NCI-H526 (cell line): ENCODE measurements at regions not wholly inside any gene's neighbourhood (a gene's known extent, or its start where the extent isn't known, plus 50 kb on each side); places are given as distances from the start of the nearest gene placed in this dataset.

Experiments
- DNase-seq, 2 experiments: peaks; one replicate each; lab custom pipeline; 2025; lab: John Stamatoyannopoulos, UW

GRCh38 chr9:86764221-86764624 is 183.1 kb downstream of the GAS1 start:
- DNase-seq = no peak

- DNase-seq = no peak
These were observed 183.5 kb downstream of the GAS1 start for GRCh38 chr9:86763791-86764190.

GRCh38 chr9:86757382-86757720 is 190.0 kb downstream of the GAS1 start:
- no peak for DNase-seq

- DNase-seq = no peak
These were observed 190.5 kb downstream of the GAS1 start for GRCh38 chr9:86756576-86757381.

GRCh38 chr9:86755561-86755941 is 191.8 kb downstream of the GAS1 start:
- DNase-seq = no peak

- no peak for DNase-seq
These were observed 192.4 kb downstream of the GAS1 start for GRCh38 chr9:86754581-86755560.

- DNase-seq = no peak
These were observed 193.5 kb downstream of the GAS1 start for GRCh38 chr9:86753836-86754235.

GRCh38 chr9:86752733-86753132 is 194.6 kb downstream of the GAS1 start:
- DNase-seq = no peak

GRCh38 chr9:86751956-86752355 is 195.3 kb downstream of the GAS1 start:
- DNase-seq = no peak

- DNase-seq = no peak
These were observed 196.1 kb downstream of the GAS1 start for GRCh38 chr9:86751207-86751606.

GRCh38 chr9:86749894-86750255 is 197.4 kb downstream of the GAS1 start:
- DNase-seq = peak; percentile 64 to 80

- DNase-seq = no peak
These were observed 198.0 kb downstream of the GAS1 start for GRCh38 chr9:86749161-86749893.

GRCh38 chr9:86747711-86748110 is 199.6 kb downstream of the GAS1 start:
- no peak for DNase-seq

GRCh38 chr9:86741311-86742208 is 205.7 kb downstream of the GAS1 start:
- no peak for DNase-seq

GRCh38 chr9:86735772-86736458 is 211.4 kb downstream of the GAS1 start:
- no peak for DNase-seq

GRCh38 chr9:86734771-86735170 is 212.5 kb downstream of the GAS1 start:
- no peak for DNase-seq

- no peak for DNase-seq
These were observed 213.4 kb downstream of the GAS1 start for GRCh38 chr9:86733929-86734328.

GRCh38 chr9:86732514-86733171 is 214.7 kb downstream of the GAS1 start:
- no peak for DNase-seq

- no peak for DNase-seq
These were observed 215.7 kb downstream of the GAS1 start for GRCh38 chr9:86731511-86732063.
